HG03521 (cell line): ENCODE measurements at regions not wholly inside any gene's neighbourhood (a gene's known extent, or its start where the extent isn't known, plus 50 kb on each side); places are given as distances from the start of the nearest gene placed in this dataset.
"Not testable (repeated sequence)": the region's sequence is repeated elsewhere in the genome, so short reads cannot be mapped to it uniquely, and the experiment has no call there.

Experiments
- ATAC-seq: cut with Tn5 transposase; IDR thresholded peaks from one replicate; pipeline ENCODE4 v1.9.1; 2021; ENCODE audit warnings: mild to moderate bottlenecking, moderate library complexity; ENCODE audit not compliant: unreplicated experiment

GRCh38 chr1:68827261-68827660, 330.4 kb upstream of the DEPDC1 start:
- ATAC-seq: no peak

DNA sequence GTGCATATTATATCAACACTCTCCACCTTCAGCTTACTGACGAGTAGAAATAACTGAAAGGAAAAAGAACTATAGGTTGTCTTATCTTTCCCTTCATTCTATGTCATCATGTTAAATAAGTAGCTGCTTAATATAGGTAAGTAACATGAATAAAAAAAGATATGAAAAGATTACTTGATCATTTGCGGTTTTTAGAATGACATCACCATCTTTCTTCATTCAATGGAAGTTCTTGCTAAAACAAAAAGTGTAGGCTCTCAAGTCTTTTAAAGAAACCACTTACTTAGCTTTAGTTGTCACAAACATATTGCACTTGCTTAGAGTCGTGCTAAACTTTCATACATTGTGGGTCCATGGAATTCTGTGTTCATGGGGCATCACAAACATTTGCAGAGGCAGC, 331.1 kb upstream of the DEPDC1 start:
- no peak for ATAC-seq

GRCh38 chr1:68831281-68831680, 334.4 kb upstream of the DEPDC1 start:
- ATAC-seq: no peak

DNA sequence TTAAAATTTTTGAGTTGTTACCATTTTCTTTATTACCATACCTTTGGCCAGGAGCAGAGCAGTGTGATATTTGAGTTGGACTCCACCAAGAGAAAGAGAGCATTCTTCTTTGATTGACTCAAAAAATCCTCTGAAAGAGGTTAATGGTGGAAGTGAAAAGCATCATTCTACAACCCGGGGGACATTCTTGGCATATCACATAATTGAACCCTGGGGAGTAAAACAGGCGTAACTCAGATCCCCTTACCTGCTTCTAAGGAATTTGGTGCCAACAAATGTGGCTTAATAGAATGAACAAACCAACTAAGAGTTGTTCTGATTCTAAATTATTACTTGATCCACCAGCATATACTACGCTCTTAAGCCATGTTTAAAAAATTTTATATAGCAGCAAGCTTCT, 351.1 kb upstream of the DEPDC1 start:
- ATAC-seq: no peak

DNA sequence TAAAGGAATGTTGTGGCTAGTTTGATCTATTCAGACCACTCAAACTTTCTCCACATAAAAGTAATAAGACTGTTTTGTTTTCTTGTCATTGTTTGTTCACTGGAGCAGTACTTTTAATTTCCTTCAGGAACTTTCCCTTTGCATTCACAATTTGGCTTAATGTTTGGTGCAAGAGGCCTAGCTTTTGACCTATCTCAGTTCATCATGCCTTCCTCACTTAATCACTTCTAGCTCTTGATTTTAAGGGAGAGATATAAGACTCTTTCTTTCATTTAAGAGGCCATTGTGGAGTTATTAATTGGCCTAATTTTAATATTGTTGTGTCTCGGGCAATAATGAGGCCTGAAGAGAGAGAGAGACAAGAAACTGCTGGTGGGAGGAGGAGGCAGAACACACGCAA, 371.7 kb upstream of the DEPDC1 start:
- no peak for ATAC-seq

DNA sequence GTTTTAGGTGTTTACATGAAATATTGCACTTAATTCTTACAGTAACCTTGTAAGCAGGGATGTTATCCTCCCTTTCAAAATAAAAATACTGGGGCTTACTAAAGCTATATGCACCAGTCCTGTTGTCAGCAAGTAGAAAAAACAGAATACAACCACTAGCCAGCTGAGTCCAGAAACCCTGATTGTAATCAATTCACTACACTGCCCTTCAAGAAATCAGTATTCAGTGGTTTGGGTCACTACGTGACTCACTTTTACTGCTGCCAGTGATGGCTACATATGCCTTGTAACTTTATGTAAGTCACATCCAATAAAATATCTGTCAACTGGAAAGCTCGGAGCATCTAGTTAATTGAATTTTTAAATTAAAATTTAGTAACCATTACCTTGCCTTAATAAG, 376.3 kb upstream of the DEPDC1 start:
- ATAC-seq: no peak

DNA sequence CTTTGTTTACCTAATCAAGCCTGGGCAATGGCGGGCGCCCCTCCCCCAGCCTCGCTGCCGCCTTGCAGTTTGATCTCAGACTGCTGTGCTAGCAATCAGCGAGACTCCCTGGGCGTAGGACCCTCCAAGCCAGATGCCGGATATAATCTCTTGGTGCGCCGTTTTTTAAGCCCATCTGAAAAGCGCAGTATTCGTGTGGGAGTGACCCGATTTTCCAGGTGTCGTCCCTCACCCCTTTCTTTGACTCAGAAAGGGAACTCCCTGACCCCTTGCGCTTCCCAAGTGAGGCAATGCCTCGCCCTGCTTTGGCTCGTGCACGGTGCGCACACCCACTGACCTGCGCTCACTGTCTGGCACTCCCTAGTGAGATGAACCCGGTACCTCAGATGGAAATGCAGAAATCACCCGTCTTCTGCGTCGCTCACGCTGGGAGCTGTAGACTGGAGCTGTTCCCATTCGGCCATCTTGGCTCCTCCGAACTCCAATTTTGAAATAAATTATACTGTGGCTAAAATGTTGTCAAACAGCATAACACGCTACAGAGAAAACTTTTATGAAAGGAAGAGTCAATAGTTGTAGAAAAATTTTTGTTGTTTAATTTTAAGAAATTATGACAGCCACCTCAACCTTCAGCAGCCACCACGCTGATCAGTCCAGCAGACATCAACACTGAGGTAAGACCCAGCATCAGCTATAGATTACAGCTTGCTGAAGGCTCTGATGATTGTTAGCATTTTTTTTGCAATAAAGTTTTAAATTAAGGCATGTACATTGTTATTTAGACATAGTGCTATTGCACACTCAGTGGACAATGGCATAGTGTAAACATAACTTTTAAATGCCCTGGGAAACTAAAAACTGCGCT, 384.7 kb upstream of the DEPDC1 start:
- ATAC-seq: not testable (repeated sequence)

- ATAC-seq: no peak
These were observed 392.6 kb upstream of the DEPDC1 start for GRCh38 chr1:68889471-68889870.

DNA sequence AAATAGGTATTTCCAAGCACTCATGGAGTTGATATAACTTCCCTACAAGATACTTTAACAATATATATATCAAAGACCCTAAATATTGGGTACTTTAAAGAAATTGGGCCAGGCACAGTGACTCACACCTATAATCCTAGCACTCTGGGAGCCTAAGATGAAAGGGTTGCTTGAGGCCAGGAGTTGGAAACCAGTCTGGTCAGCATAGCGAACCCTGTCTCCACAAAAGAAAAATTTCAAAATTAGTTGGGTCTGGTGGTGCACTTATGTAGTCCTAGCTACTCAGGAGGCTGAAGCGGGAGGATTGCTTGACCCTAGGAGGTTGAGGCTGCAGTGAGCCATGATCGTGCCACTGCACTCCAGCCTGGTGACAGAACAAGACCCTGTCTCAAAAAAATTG, 393.9 kb upstream of the DEPDC1 start:
- no peak for ATAC-seq

DNA sequence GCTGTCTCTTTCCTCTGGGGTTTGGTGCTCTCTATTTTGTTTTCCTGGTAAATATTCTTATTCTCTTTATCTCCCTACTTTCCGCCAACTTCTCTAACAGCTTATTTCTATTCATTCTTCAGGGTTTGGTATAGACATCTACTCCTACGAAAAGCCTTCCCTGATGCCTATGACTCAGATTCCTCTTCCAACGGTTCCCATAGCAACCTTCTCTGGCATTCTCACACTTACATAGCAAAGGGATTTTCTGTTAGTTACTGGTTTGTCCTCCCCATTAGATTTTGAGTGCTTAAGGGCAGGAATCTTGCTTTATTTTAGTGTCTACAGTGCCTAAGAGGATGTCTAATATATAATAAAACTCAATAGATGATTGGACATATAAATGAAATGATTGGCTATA, 407.6 kb upstream of the DEPDC1 start:
- no peak for ATAC-seq

DNA sequence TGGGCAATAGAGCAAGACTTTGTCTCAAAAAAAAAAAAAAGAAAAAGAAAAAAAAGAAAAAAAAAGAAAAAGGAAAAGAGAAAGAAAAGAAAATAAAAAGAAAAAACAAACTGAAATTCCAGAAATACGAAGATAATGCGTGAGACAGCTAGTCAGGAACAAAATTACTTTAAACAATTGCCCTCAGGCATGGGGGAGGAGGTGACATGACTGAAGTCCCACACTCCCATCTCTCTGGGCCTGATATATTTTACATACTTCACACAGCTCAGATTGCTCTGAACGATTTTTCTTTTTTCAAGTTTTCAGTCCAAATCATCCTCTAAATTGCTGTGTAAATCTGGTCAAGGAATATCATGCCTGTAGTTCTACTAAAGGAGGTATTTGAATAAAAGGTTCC, 409.5 kb upstream of the DEPDC1 start:
- no peak for ATAC-seq

- ATAC-seq: no peak
These were observed 410.6 kb upstream of the DEPDC1 start for GRCh38 chr1:68907491-68907890.

GRCh38 chr1:68908316-68908715, 411.4 kb upstream of the DEPDC1 start:
- no peak for ATAC-seq

DNA sequence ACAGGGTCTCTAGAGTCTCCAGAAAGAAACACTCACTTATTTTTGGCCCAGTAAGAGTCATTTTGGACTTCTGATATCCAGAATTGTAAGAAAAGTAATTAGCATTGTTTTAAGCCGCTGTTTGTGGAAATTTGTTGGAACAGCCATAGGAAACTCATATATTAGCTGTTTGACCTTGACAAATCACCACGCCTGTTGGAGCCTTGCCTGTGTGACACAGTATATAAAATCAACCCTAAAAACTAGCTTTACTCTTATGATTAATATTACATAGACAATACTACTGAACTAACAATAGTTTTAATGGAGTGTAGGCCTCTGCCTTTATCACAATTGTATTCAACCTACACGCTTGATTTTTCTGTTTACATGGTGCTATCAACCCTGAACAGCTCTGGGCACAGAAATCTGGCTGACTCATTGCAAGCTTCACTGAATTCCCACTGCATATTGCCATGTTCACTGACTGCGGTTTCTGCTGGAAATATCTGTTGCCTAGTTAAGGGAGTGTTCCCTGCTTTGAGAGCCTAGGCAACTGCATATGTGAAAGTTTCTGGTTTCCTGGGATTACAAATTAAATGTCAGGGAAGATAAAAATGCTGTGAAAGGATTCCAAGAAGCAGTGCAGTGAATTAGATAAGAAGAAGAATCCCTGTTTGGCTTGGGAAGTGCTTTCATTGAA, 419.5 kb upstream of the DEPDC1 start:
- ATAC-seq: no peak

- ATAC-seq: no peak
These were observed 420.6 kb upstream of the DEPDC1 start for GRCh38 chr1:68917456-68917855.

DNA sequence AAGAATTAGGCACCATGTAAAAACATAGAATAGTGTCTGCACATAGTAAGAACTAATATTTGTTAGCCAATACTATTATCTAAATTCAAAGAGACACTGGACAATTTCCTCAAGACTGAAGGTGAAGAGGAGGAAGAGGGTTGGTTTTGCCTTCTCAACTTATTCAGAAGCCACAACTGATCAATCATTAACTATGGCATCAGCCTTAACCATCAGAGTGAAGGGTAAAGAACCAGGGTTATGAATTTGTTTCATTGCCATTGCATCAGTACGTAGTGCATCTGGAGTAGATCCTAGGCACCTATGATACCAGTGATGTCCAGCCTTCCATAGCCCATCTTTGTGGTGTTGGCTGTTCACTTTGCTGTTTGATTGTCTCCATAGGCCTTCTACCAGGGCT, 421.7 kb upstream of the DEPDC1 start:
- ATAC-seq: no peak

DNA sequence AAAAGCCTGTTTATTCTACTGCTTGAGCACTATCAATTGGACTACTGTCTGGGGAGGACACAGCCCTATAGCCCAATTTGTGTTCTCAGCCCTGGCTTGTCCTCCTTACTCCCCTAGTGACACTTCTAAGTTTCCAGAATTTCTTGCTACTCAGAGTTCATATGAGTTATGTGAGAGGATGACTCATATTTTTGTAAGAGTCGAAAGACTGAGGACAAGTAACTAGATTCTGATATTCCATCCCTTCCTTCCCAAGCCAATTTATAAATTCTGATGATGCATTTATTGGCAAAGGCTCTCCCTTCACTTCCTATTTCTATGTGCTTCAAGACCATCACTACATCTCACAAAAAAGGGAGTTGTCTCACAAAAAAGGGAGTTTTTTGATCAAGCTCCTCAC, 422.2 kb upstream of the DEPDC1 start:
- no peak for ATAC-seq

- ATAC-seq: not testable (repeated sequence)
These were observed 426.7 kb upstream of the DEPDC1 start for GRCh38 chr1:68923475-68924088.

GRCh38 chr1:68930101-68930500, 433.2 kb upstream of the DEPDC1 start:
- no peak for ATAC-seq

- ATAC-seq: no peak
These were observed 439.6 kb upstream of the DEPDC1 start for GRCh38 chr1:68936530-68936929.

DNA sequence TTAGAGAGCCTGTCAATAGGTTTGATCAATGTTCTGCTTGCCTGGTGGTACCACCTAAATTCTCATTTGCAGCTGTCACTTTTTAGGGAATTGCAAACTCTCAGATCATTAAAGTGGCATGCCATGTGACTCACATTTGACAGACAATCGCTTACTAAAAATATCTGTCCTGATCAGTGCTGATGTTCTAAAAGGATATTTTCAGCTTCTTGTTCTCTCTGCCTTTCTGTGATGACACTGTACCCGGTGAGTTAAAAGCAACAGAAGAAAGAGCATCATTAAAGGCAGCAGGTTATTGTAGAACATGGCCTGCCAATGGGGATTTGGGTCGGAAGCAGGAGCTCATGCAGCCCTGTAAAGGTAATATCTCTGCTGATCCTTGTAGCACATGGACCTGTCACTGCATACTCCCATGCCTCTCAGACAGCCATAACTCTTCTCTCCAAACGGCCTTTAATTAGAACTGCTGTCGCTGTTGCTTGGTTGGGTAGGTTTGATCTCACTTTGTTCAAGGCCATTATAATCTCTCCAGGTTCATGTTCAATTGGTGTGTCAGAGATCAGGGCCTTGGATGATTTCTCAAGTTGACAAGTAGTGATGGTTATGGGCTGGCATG, 441.3 kb upstream of the DEPDC1 start:
- no peak for ATAC-seq

DNA sequence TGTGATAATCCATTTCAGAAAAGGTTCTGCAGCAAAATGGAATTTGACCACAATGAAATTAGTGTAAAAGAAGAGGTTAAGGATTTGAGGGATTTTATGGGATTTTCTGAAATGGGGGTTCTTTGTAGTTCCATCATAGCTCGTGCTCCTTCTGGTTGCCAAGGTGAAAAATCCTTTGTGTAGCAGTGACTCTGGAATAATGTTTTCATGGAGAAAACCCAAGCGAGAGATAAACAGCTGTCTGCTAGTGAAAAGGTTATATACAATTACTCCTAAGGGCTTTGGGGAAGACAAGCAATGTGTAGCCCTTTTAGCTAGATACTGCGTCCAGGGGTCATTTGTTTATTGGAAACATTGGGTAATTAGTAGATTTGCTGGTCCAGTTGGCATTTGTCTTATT, 453.2 kb upstream of the DEPDC1 start:
- no peak for ATAC-seq
